Neural crest cell (in vitro differentiated cells): ENCODE measurements at regions not wholly inside any gene's neighbourhood (a gene's known extent, or its start where the extent isn't known, plus 50 kb on each side); places are given as distances from the start of the nearest gene placed in this dataset.

Source experiments
- DNase-seq: peaks from one replicate; pipeline ENCODE4 v3.0.0; 2021; ENCODE audit warnings: low read depth, mixed read lengths, low spot score
- H3K27ac Mint-ChIP-seq: one replicate; pipeline ENCODE4 v1.8.0; 2021; ENCODE audit warnings: mild to moderate bottlenecking, mixed read lengths; ENCODE audit not compliant: unreplicated experiment
- H3K27me3 Mint-ChIP-seq: 2 replicates; pipeline ENCODE4 v1.8.0; 2021; ENCODE audit warnings: low read depth, mild to moderate bottlenecking, mixed read lengths
- H3K36me3 Mint-ChIP-seq: 2 replicates; pipeline ENCODE4 v1.8.0; 2021; ENCODE audit warnings: low read depth, mild to moderate bottlenecking, mixed read lengths
- H3K4me1 Mint-ChIP-seq: 2 replicates; pipeline ENCODE4 v1.8.0; 2021; ENCODE audit warnings: mixed read lengths
- H3K4me3 Mint-ChIP-seq: one replicate; pipeline ENCODE4 v1.8.0; 2021; ENCODE audit warnings: mild to moderate bottlenecking, mixed read lengths
- H3K9me3 Mint-ChIP-seq: 2 replicates; pipeline ENCODE4 v1.8.0; 2021; ENCODE audit warnings: mixed read lengths
- CTCF ChIP-seq: fragments of 200-600 bp; sonication (generic); conservative IDR thresholded peaks from 2 replicates; pipeline ENCODE4 v1.5.0; 2021; ENCODE audit warnings: antibody characterized with exemption, mild to moderate bottlenecking

- Mint-ChIP-seq H3K27ac (no peak overlapping the region), H3K36me3 (no peaks in the 10 kb centered on the region), H3K4me1 (peaks cover 29% of the 10 kb centered on the region), H3K9me3 (no peaks in the 10 kb centered on the region), H3K4me3 (no peak overlapping the region), H3K27me3 (no peaks in the 10 kb centered on the region)
- TF ChIP-seq CTCF: no peak
- no peak for DNase-seq
These were observed 73.6 kb upstream of the TP53I11 start for GRCh38 chr11:45024316-45024715.

GRCh38 chr11:45024846-45025588, 74.3 kb upstream of the TP53I11 start:
- H3K4me1 Mint-ChIP-seq: peaks cover 22% of the 10 kb centered on the region
- H3K4me3 Mint-ChIP-seq: no peak overlapping the region
- H3K27me3 Mint-ChIP-seq: no peaks in the 10 kb centered on the region
- DNase-seq: no peak
- no peak for TF ChIP-seq CTCF
- no peaks in the 10 kb centered on the region for H3K9me3 Mint-ChIP-seq
- no peak overlapping the region for H3K27ac Mint-ChIP-seq
- H3K36me3 Mint-ChIP-seq: no peaks in the 10 kb centered on the region

GRCh38 chr11:45025716-45026492, 75.2 kb upstream of the TP53I11 start:
- TF ChIP-seq CTCF: no peak
- Mint-ChIP-seq H3K9me3 (no peaks in the 10 kb centered on the region), H3K27ac (no peak overlapping the region), H3K4me1 (peaks cover 15% of the 10 kb centered on the region), H3K27me3 (no peaks in the 10 kb centered on the region), H3K36me3 (no peaks in the 10 kb centered on the region), H3K4me3 (no peak overlapping the region)
- DNase-seq: no peak

GRCh38 chr11:45026835-45027234, 76.2 kb upstream of the TP53I11 start:
- peaks cover 9% of the 10 kb centered on the region for H3K4me1 Mint-ChIP-seq
- no peak for TF ChIP-seq CTCF
- no peak overlapping the region for H3K27ac Mint-ChIP-seq
- no peaks in the 10 kb centered on the region for H3K9me3 Mint-ChIP-seq
- DNase-seq: no peak
- H3K4me3 Mint-ChIP-seq: no peak overlapping the region
- H3K27me3 Mint-ChIP-seq: no peaks in the 10 kb centered on the region
- H3K36me3 Mint-ChIP-seq: no peaks in the 10 kb centered on the region

- Mint-ChIP-seq H3K9me3 (no peaks in the 10 kb centered on the region), H3K4me1 (peaks cover 7% of the 10 kb centered on the region), H3K27me3 (peaks cover under 1% of the 10 kb centered on the region), H3K27ac (no peak overlapping the region), H3K4me3 (no peak overlapping the region), H3K36me3 (no peaks in the 10 kb centered on the region)
- TF ChIP-seq CTCF: no peak
- no peak for DNase-seq
These were observed 76.6 kb upstream of the TP53I11 start for GRCh38 chr11:45027312-45027711.
